HG03135 (cell line): ENCODE measurements at regions not wholly inside any gene's neighbourhood (a gene's known extent, or its start where the extent isn't known, plus 50 kb on each side); places are given as distances from the start of the nearest gene placed in this dataset.

Experiments
- ATAC-seq: cut with Tn5 transposase; IDR thresholded peaks from one replicate; pipeline ENCODE4 v1.9.1; 2021; ENCODE audit warnings: mild to moderate bottlenecking, moderate library complexity; ENCODE audit not compliant: unreplicated experiment

DNA sequence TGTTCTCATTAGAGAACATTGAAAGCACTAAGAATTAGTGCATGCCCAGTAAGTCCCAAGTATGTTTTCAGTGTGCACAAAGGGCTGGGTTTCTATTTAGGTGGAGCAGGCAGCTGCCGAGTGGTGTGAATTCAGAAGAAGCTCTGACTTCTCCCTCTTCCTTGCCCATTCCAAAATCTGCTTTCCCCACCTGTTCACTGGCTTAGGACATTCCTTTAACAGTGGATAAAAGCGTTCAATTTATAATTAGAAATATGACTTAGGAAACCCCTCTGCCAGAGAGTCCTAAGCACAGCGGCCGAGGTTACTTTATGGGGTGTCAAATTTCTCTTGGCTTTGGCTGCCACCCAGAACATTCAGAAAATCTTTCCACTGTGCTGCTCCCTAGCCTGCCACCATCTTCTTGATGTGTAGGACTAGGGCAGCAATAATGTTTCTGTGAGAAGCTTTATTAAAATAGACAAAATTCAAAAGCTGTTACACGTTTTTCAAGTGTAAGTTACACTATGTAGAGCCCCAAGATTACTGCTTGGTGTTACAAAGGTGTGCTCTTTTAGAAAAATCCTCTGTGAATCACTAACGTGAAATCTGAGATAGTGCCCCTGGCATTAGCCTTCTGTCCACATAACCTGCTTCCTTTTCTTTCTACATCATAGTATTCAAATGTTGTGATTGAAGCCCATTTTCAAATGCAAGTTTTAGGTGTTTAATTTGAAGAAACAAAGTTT lies 191.6 kb upstream of the ANKRD50 start:
- no peak for ATAC-seq

DNA sequence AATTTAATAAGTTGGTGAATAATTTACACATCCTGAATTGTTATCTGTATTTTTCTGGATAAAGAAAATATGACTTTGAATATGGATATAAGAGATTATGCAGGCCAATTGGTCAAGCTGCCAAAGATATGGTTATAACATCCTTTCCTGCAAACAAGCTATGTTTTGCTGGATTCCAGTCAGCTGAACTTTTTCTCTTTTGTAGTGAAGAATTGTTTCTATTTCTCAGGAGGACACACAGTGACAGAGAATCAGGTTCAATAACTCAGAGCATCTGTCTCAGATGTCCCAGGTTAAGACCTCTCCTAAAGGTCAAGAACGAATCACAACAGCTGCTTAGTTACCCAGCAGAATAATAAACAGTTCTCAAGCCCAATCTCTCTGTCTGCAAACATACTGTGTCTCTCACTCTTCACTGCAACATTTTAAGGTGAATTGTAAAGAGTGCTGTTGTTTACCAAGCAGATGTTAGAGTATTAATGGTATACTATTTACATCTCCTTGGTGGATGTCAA lies 189.5 kb upstream of the ANKRD50 start:
- no peak for ATAC-seq

GRCh38 chr4:124899997-124900396 lies 187.5 kb upstream of the ANKRD50 start:
- no peak for ATAC-seq

DNA sequence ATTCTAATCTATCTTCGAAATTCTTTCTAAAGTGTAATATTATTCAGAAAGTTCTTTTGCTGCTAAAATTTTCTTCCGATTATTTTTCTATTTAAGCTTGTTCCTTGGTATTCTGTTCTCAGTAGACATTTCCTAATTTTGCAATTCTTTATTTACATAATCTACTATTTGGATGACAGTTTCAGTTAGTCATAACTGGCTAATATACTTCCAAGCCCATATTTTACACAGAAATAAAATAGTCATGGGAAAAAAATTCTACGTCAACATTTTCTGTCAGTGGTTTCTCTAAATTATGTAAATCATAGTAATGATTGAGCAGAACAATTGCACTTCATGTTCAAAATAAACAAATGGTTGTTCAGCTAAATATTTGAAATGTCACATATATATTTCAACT lies 178.0 kb upstream of the ANKRD50 start:
- ATAC-seq, result no peak

- no peak for ATAC-seq
These were observed 175.2 kb upstream of the ANKRD50 start for GRCh38 chr4:124887739-124888138.

- no peak for ATAC-seq
These were observed 171.8 kb upstream of the ANKRD50 start for GRCh38 chr4:124884316-124884715.

- ATAC-seq, result no peak
These were observed 171.1 kb upstream of the ANKRD50 start for GRCh38 chr4:124883632-124884031.

DNA sequence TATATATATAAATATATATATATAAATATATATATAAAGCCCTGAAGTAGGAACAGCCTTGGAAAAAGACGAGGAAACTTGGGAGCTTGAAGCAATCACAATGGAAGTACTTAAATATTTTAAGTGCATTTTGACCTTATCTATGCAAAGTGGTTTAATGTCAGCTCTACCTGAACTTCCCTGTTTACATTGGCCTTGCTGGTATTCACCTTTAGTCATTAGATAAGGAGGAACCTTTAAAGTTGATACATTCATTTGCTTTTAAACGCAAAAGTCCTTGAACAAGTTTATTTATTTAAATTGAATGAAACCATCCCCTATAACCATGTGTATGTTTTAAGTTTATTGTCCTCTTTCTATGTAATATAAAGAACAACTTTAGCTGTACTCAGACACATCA lies 166.7 kb upstream of the ANKRD50 start:
- no peak for ATAC-seq

GRCh38 chr4:124874172-124874450 lies 161.6 kb upstream of the ANKRD50 start:
- ATAC-seq, result no peak

- no peak for ATAC-seq
These were observed 161.0 kb upstream of the ANKRD50 start for GRCh38 chr4:124873361-124874171.

- no peak for ATAC-seq
These were observed 160.1 kb upstream of the ANKRD50 start for GRCh38 chr4:124872659-124873058.

DNA sequence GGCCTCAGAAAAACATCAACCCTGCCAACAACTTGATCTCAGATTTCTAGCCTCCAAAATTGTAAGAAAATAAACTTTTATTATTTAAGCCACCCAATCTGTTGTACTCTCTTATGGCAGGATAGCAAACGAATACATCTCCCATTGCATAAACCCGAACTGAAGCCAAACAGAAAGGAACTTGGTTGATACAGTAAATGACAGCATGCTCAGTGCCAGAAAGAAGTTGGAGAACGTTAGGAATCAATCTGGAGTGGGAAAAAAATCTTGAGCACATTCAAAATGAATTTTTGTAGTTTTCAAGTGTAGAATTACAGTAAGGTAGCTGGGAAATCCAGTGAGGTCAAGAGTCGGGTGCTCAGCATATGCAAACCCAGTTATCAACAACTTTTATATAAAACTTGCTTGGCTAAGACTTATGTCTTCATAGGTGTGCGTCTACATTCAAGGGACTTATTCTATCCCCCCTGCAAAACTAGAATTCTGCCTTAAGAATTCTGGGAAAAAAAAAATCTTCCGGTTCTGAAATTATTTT lies 157.5 kb upstream of the ANKRD50 start:
- no peak for ATAC-seq

DNA sequence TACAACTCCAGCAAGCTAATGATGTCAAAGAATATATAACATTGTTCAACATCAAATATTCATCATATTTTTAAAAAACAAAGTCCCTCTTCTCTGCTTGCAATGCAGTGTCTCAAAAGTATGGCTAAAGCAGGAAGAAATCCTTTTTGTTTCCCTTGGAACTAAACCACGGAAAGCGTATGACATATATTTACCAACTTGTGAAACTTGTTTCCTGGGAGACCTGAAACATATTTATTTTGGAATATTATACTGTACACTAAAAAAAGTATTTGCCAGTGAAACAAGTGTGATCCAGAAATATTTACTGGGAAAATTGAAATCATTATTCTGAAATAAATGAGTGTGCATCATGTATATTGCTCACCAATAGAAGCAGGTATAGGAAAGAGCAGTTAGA lies 156.0 kb upstream of the ANKRD50 start:
- ATAC-seq, result no peak

GRCh38 chr4:124867536-124867935 lies 155.0 kb upstream of the ANKRD50 start:
- no peak for ATAC-seq

- ATAC-seq, result no peak
These were observed 153.8 kb upstream of the ANKRD50 start for GRCh38 chr4:124866301-124866700.

DNA sequence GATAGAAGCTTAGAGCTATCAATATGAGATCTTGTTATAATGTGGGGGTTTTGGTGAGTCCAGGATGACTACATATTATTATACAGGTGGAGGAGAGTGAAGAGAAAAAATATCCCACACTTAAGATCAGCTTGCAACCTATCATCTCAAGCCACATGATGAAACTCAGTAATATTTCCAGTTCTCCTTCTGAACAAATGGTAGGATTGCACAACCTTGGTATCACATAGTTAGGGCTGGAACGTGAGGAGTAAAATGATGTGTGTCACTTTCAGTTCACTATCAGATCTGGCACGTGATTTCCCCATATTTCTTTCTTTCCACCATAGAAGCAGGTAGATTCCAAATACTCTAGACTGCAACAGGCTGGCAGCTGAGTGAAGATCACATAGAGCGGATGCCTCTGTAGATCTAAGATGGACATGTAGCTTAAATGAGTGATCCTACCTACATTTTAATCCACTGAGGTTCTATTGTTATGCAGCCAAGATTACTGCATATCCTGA lies 150.6 kb upstream of the ANKRD50 start:
- no peak for ATAC-seq

GRCh38 chr4:124862261-124862660 lies 149.7 kb upstream of the ANKRD50 start:
- no peak for ATAC-seq

- ATAC-seq, result no peak
These were observed 149.2 kb upstream of the ANKRD50 start for GRCh38 chr4:124861761-124862160.

GRCh38 chr4:124854968-124855367 lies 142.4 kb upstream of the ANKRD50 start:
- peak; percentile 65 for ATAC-seq

DNA sequence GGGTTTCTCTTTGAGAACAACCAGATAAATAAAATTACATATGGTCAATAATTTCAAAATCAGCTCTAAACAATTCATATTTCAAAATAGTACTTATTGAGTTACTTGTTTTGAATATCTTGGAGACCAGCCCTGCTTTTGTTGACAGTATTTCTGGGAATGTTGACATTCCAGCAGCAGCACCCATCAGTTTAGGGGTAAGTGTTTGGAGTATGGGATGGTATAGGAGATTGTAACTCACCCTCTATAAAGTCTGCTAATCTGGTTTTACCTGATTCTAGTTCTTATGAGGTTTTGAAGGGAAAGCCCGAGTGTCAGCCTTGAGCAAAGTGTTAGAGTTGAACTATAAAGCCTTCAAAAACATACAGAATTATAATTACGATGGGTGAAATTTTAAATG lies 139.2 kb upstream of the ANKRD50 start:
- no peak for ATAC-seq

GRCh38 chr4:124846306-124846705 lies 133.8 kb upstream of the ANKRD50 start:
- ATAC-seq, result no peak
